HepG2 (cell line): ENCODE measurements at regions not wholly inside any gene's neighbourhood (a gene's known extent, or its start where the extent isn't known, plus 50 kb on each side); places are given as distances from the start of the nearest gene placed in this dataset.

Experiments
- ATAC-seq: fragments of 200-7000 bp; cut with Tn5 transposase; 3 replicates; pipeline ENCODE4 v1.9.1; 2020; ENCODE audit warnings: mild to moderate bottlenecking, moderate library complexity
- BruUV-seq: library from RNA; stranded (reverse); fragments of 400-500 nt; replicated peaks from 2 replicates; lab custom pipeline; 2021; lab: Mats Ljungman, UMichigan
- CTCF ChIA-PET: fragments of 300-600 bp; formaldehyde crosslinking; extraction: SDS; loops from one replicate; lab custom pipeline; 2021; ENCODE audit warnings: low total read pairs, inconsistent platforms, low intra/inter-chr PET ratio; lab: Yijun Ruan, JAX
- POLR2A ChIA-PET: fragments of 350-600 bp; sonication (Branson Sonifier 250); formaldehyde crosslinking; loops from one replicate; lab custom pipeline; 2020; ENCODE audit warnings: antibody characterized with exemption, inconsistent platforms; lab: Yijun Ruan, JAX
- DNase-seq: peaks from one replicate; pipeline ENCODE4 v3.0.0-alpha.2; 2015; ENCODE audit warnings: low spot score
- FAIRE-seq: peaks from 3 replicates; lab custom pipeline; 2011; peaks lifted over from hg19 to GRCh38; lab: Jason Lieb, UNC
- H2AFZ ChIP-seq: one replicate; pipeline ENCODE4 v1.6.1; 2011; ENCODE audit warnings: low read length, inconsistent platforms
- H3K27ac ChIP-seq: fragments of 300-600 bp; 3 replicates; pipeline ENCODE4 v1.8.0; 2011; ENCODE audit warnings: mixed run types, mild to moderate bottlenecking, mixed read lengths, low read length, inconsistent platforms; ENCODE audit not compliant: insufficient read depth; ENCODE audit errors: extremely low read length
- H3K27me3 ChIP-seq, 2 experiments: fragments of 200-600 bp in 1 of 2; 2 replicates in 1 of 2; 3 replicates in 1 of 2; pipeline versions ENCODE4 v1.6.0 to v1.8.0; 2011; ENCODE audit warnings: low read length in 2 of 2, mild to moderate bottlenecking in 2 of 2, moderate library complexity in 2 of 2, inconsistent platforms in 1 of 2; ENCODE audit not compliant: insufficient read depth in 2 of 2, control insufficient read depth in 1 of 2
- H3K36me3 ChIP-seq, 2 experiments: fragments of 200-600 bp in 1 of 2; replicated peaks in 1 of 2; 2 replicates in 1 of 2; 3 replicates in 1 of 2; pipeline versions ENCODE4 v1.5.1 to v1.8.0; 2011; ENCODE audit warnings: low read length in 2 of 2, inconsistent platforms in 1 of 2; ENCODE audit not compliant: insufficient read depth in 2 of 2, control insufficient read depth in 1 of 2
- H3K4me1 ChIP-seq: 2 replicates; pipeline ENCODE4 v1.5.1; 2012; ENCODE audit warnings: low read length, inconsistent platforms; ENCODE audit not compliant: insufficient read depth
- H3K4me2 ChIP-seq: 2 replicates; pipeline ENCODE4 v1.6.0; 2011; ENCODE audit warnings: low read depth, low read length, inconsistent platforms
- H3K4me3 ChIP-seq, 3 experiments: fragments of 200-600 bp in 1 of 3; sonication (generic), shearing (Covaris generic) in 1 of 3; replicated peaks in 1 of 3; 2 replicates each; pipeline ENCODE4 v1.5.1; 2011 to 2016; ENCODE audit warnings: low read length in 3 of 3, inconsistent platforms in 2 of 3, low read depth in 2 of 3, mild to moderate bottlenecking in 2 of 3, control low read depth in 1 of 3, mixed read lengths in 1 of 3; ENCODE audit not compliant: insufficient read depth in 1 of 3
- H3K79me2 ChIP-seq: one replicate; pipeline ENCODE4 v1.6.1; 2011; ENCODE audit warnings: low read length, inconsistent platforms; ENCODE audit not compliant: insufficient read depth
- H3K9ac ChIP-seq: 2 replicates; pipeline ENCODE4 v1.6.0; 2011; ENCODE audit warnings: mild to moderate bottlenecking, low read depth, low read length, inconsistent platforms; ENCODE audit not compliant: insufficient read depth
- H3K9me3 ChIP-seq: 2 replicates; pipeline ENCODE4 v1.5.1; 2012; ENCODE audit warnings: mild to moderate bottlenecking, low read length
- H4K20me1 ChIP-seq: 2 replicates; pipeline ENCODE4 v1.6.0; 2011; ENCODE audit warnings: inconsistent platforms, mild to moderate bottlenecking, low read length, moderate library complexity; ENCODE audit not compliant: insufficient read depth
- ELF4 ChIP-seq: sonication (generic); formaldehyde crosslinking; IDR thresholded peaks from 2 replicates; pipeline ENCODE4 v1.5.0; 2020; ENCODE audit warnings: missing genetic modification reagents, mild to moderate bottlenecking, moderate library complexity, borderline replicate concordance
- HNF1A ChIP-seq, 2 experiments: sonication (generic) in 1 of 2; formaldehyde crosslinking in 1 of 2; IDR thresholded peaks; 2 replicates each; pipeline versions ENCODE4 v1.4.0 to v1.6.1; 2016 to 2020; ENCODE audit warnings: borderline replicate concordance in 1 of 2, low read depth in 1 of 2, mild to moderate bottlenecking in 1 of 2, missing genetic modification reagents in 1 of 2
- JUND ChIP-seq: sonication (generic); formaldehyde crosslinking; IDR thresholded peaks from 2 replicates; pipeline ENCODE4 v1.8.0; 2022; ENCODE audit warnings: mild to moderate bottlenecking, missing genetic modification reagents
- TFDP2 ChIP-seq: sonication (generic); formaldehyde crosslinking; IDR thresholded peaks from 2 replicates; pipeline ENCODE4 v1.4.0; 2020; ENCODE audit warnings: missing genetic modification reagents
- ZNF414 ChIP-seq: sonication (generic); formaldehyde crosslinking; IDR thresholded peaks from 2 replicates; pipeline ENCODE4 v1.5.0; 2020; ENCODE audit warnings: missing genetic modification reagents
- ZNF768 ChIP-seq: sonication (generic); formaldehyde crosslinking; IDR thresholded peaks from 2 replicates; pipeline ENCODE4 v1.4.0; 2020; ENCODE audit warnings: missing genetic modification reagents
- WGBS: methylation state at CpG from one replicate; pipeline ENCODE4 v1.1.6; 2017; ENCODE audit warnings: low lambda C conversion rate; 5-methylcytosine and 5-hydroxymethylcytosine counted together
- in situ Hi-C: cut with HindIII; loops from 2 replicates; pipeline ENCODE4 v1.10.0; 2017; ENCODE audit warnings: low pct_unique_long_range_greater_than_20kb; ENCODE audit not compliant: extremely low pct_ligation_motif_present
- intact Hi-C: fragments of 100-400 bp; cut with micrococcal nuclease; formaldehyde crosslinking; loops from one replicate; pipeline ENCODE4 v1.10.0; 2022; ENCODE audit not compliant: unreplicated experiment

- Histone ChIP-seq H3K27ac (no peak overlapping the region), H3K4me2 (no peak overlapping the region), H3K9me3 (no peaks in the 10 kb centered on the region), H3K27me3 (peaks cover 0 to 10% of the 10 kb centered on the region in 2 experiments; a peak in 2 of 5 replicates), H3K9ac (no peak overlapping the region), H2AFZ (no peak overlapping the region), H3K4me3 (no peak overlapping the region), H3K79me2 (no peaks in the 10 kb centered on the region), H3K4me1 (no peaks in the 10 kb centered on the region), H4K20me1 (no peaks in the 10 kb centered on the region), H3K36me3 (no peaks in the 10 kb centered on the region)
- intact Hi-C loops (no loop called here), in situ Hi-C loops (no loop called here)
- TF ChIP-seq ZNF768 (CRISPR knock-in tag) = no peak
- TF ChIP-seq TFDP2 = no peak
- 78% methylated on average over 19 of the region's 26 CpGs for WGBS
- no peak for DNase-seq
- ChIA-PET CTCF (no interaction called here), POLR2A (no interaction called here)
- no TSS peak for BruUV-seq
- ATAC-seq = no peak; the same call in 2 of the 3 replicates
- FAIRE-seq = no peak
Observed at GRCh38 chr10:47165711-47166404, 134.1 kb upstream of the GDF10 start.

- CTCF ChIA-PET = no interaction called here
- 94% methylated on average over 7 of the region's 7 CpGs for WGBS
- intact Hi-C loops = no loop called here
- H3K9me3 ChIP-seq = no peaks in the 10 kb centered on the region
- no peak overlapping the region for H3K9ac ChIP-seq
- H2AFZ ChIP-seq = no peak overlapping the region
- no peak for DNase-seq
- no peak overlapping the region for H3K4me3 ChIP-seq
- H3K4me2 ChIP-seq = no peak overlapping the region
- no TSS peak for BruUV-seq
- no peaks in the 10 kb centered on the region for H3K79me2 ChIP-seq
- H3K36me3 ChIP-seq = no peaks in the 10 kb centered on the region
- TF ChIP-seq ZNF414 (CRISPR knock-in tag) = no peak
- no peak for TF ChIP-seq ELF4
- TF ChIP-seq JUND (CRISPR knock-in tag) = no peak
- TF ChIP-seq HNF1A (IDR thresholded peaks at IDR 0.05; ENCODE audit: low read depth) = no peak
- TF ChIP-seq HNF1A (CRISPR knock-in tag; IDR thresholded peaks at IDR 0.05; ENCODE audit: borderline replicate concordance) = no peak
- no peak overlapping the region for H3K27ac ChIP-seq
- peaks cover 0 to 10% of the 10 kb centered on the region in 2 experiments; a peak in 2 of 5 replicates for H3K27me3 ChIP-seq
- H3K4me1 ChIP-seq = no peaks in the 10 kb centered on the region
- POLR2A ChIA-PET = no interaction called here
- FAIRE-seq = no peak
- in situ Hi-C loops = no loop called here
- H4K20me1 ChIP-seq = no peaks in the 10 kb centered on the region
- ATAC-seq = no peak
Observed at GRCh38 chr10:47166405-47166777, 133.6 kb upstream of the GDF10 start.
